AG09319 (cell line): ENCODE measurements at regions not wholly inside any gene's neighbourhood (a gene's known extent, or its start where the extent isn't known, plus 50 kb on each side); places are given as distances from the start of the nearest gene placed in this dataset.

ENCODE experiments used
- DNase-seq: peaks from one replicate; pipeline ENCODE4 v3.0.0-alpha.2; 2010; ENCODE audit warnings: low read depth; ENCODE audit errors: extremely low read depth
- CTCF ChIP-seq: IDR thresholded peaks from 2 replicates; pipeline ENCODE4 v1.5.1; 2011; ENCODE audit warnings: low read depth, mild to moderate bottlenecking, inconsistent platforms, low read length, moderate library complexity

- DNase-seq: no peak
- TF ChIP-seq CTCF: peak; percentile 46
Measured at GRCh38 chr4:22962295-22962694, 269.6 kb downstream of the GBA3 start.

- DNase-seq: no peak
- no peak for TF ChIP-seq CTCF
Measured at GRCh38 chr4:22959483-22959882, 266.7 kb downstream of the GBA3 start.

- no peak for DNase-seq
- TF ChIP-seq CTCF: no peak
Measured at GRCh38 chr4:22957774-22958309, 265.1 kb downstream of the GBA3 start.

GRCh38 chr4:22949161-22949855, 256.6 kb downstream of the GBA3 start:
- no peak for DNase-seq
- no peak for TF ChIP-seq CTCF

GRCh38 chr4:22947851-22948250, 255.1 kb downstream of the GBA3 start:
- DNase-seq: no peak
- no peak for TF ChIP-seq CTCF

- no peak for TF ChIP-seq CTCF
- DNase-seq: no peak
Measured at GRCh38 chr4:22942920-22943559, 250.3 kb downstream of the GBA3 start.

GRCh38 chr4:22941688-22942375, 249.1 kb downstream of the GBA3 start:
- no peak for DNase-seq

More at GRCh38 chr4:22941688-22942375, 249.1 kb downstream of the GBA3 start:
- TF ChIP-seq CTCF: no peak
